Panc1 (cell line): ENCODE measurements at regions not wholly inside any gene's neighbourhood (a gene's known extent, or its start where the extent isn't known, plus 50 kb on each side); places are given as distances from the start of the nearest gene placed in this dataset.

Source experiments
- ATAC-seq: fragments of 200-7000 bp; cut with Tn5 transposase; 2 replicates; pipeline ENCODE4 v1.9.1; 2020; ENCODE audit warnings: mild to moderate bottlenecking, moderate library complexity
- BruUV-seq: library from RNA; stranded (reverse); fragments of 400-500 nt; replicated peaks from 2 replicates; lab custom pipeline; 2021; lab: Mats Ljungman, UMichigan
- CTCF ChIA-PET: fragments of 300-600 bp; sonication (Branson Sonifier 250); formaldehyde crosslinking; loops from one replicate; lab custom pipeline; 2022; ENCODE audit warnings: antibody characterized with exemption; lab: Charles Lee
- POLR2A ChIA-PET: fragments of 300-600 bp; sonication (Branson Sonifier 250); formaldehyde crosslinking; loops from one replicate; lab custom pipeline; 2022; ENCODE audit warnings: antibody characterized with exemption; lab: Charles Lee
- DNase-seq: peaks from one replicate; pipeline ENCODE4 v3.0.0-alpha.2; 2010; ENCODE audit warnings: low read depth, low spot score
- H3K27ac ChIP-seq: 2 replicates; pipeline ENCODE4 v1.5.1; 2011; ENCODE audit warnings: mild to moderate bottlenecking, low read length, inconsistent platforms
- H3K27me3 ChIP-seq: fragments of 200-500 bp; sonication (Bioruptor generic); 2 replicates; pipeline ENCODE4 v1.6.0; 2014; ENCODE audit warnings: low read length, inconsistent platforms; ENCODE audit not compliant: control insufficient read depth, insufficient read depth
- H3K36me3 ChIP-seq: fragments of 200-500 bp; sonication (Bioruptor generic); 2 replicates; pipeline ENCODE4 v1.5.1; 2014; ENCODE audit warnings: inconsistent platforms, mild to moderate bottlenecking, low read length, moderate library complexity; ENCODE audit not compliant: control insufficient read depth, insufficient read depth
- H3K4me1 ChIP-seq: 2 replicates; pipeline ENCODE4 v1.5.1; 2011; ENCODE audit warnings: inconsistent platforms, mild to moderate bottlenecking, low read length, moderate library complexity; ENCODE audit not compliant: control insufficient read depth, insufficient read depth
- H3K4me3 ChIP-seq, 2 experiments: 2 replicates each; pipeline ENCODE4 v1.5.1; 2011 to 2012; ENCODE audit warnings: low read depth in 2 of 2, low read length in 2 of 2, mild to moderate bottlenecking in 2 of 2, inconsistent platforms in 1 of 2, moderate library complexity in 1 of 2
- H3K9me3 ChIP-seq: fragments of 200-500 bp; sonication (Bioruptor generic); 2 replicates; pipeline ENCODE4 v1.5.1; 2014; ENCODE audit warnings: low read depth, mild to moderate bottlenecking, inconsistent platforms, low read length, moderate library complexity; ENCODE audit not compliant: control insufficient read depth, insufficient read depth
- CTCF ChIP-seq: fragments of 450-650 bp; IDR thresholded peaks from 2 replicates; pipeline ENCODE4 v1.5.1; 2017; ENCODE audit warnings: mild to moderate bottlenecking
- POLR2AphosphoS5 ChIP-seq: IDR thresholded peaks from 2 replicates; pipeline ENCODE4 v1.6.1; 2012; ENCODE audit warnings: mild to moderate bottlenecking, low read depth, low read length, moderate library complexity
- REST ChIP-seq, 2 experiments: IDR thresholded peaks; 2 replicates each; pipeline ENCODE4 v1.6.1; 2011 to 2012; ENCODE audit warnings: low read depth in 2 of 2, control low read depth in 1 of 2, low read length in 1 of 2, mild to moderate bottlenecking in 1 of 2, moderate library complexity in 1 of 2; ENCODE audit not compliant: insufficient read depth in 1 of 2
- SIN3A ChIP-seq: IDR thresholded peaks from 2 replicates; pipeline ENCODE4 v1.6.1; 2012; ENCODE audit warnings: low read depth, mild to moderate bottlenecking, low read length, moderate library complexity, borderline replicate concordance; ENCODE audit not compliant: insufficient read depth
- TCF7L2 ChIP-seq: IDR thresholded peaks from 2 replicates; pipeline ENCODE4 v1.6.1; 2011; ENCODE audit warnings: mild to moderate bottlenecking, low read depth, low read length, inconsistent platforms
- in situ Hi-C: cut with HindIII; loops from 2 replicates; pipeline ENCODE4 v1.10.0; 2016; ENCODE audit warnings: low sequenced_read_pairs, low pct_unique_long_range_greater_than_20kb
- intact Hi-C: fragments of 100-400 bp; cut with micrococcal nuclease; formaldehyde crosslinking; loops from one replicate; pipeline ENCODE4 v1.10.0; 2022; ENCODE audit not compliant: unreplicated experiment

- TF ChIP-seq POLR2AphosphoS5 (no peak), REST (IDR thresholded peaks at IDR 0.05; ENCODE audit: insufficient read depth in 1 of 2, low read depth in 2 of 2, low read length in 1 of 2) (no peak), SIN3A (no peak), TCF7L2 (no peak), CTCF (no peak)
These were observed 87.2 kb upstream of the POU3F1 start for GRCh38 chr1:38133756-38134155.

GRCh38 chr1:38133304-38133703 lies 86.7 kb upstream of the POU3F1 start:
- Histone ChIP-seq H3K4me3 (no peak overlapping the region), H3K36me3 (no peaks in the 10 kb centered on the region), H3K9me3 (no peaks in the 10 kb centered on the region), H3K27ac (no peak overlapping the region), H3K4me1 (peaks cover 4% of the 10 kb centered on the region), H3K27me3 (no peaks in the 10 kb centered on the region)
- intact Hi-C loops (no loop called here), in situ Hi-C loops (no loop called here)
- no TSS peak for BruUV-seq
- TF ChIP-seq SIN3A (no peak), REST (IDR thresholded peaks at IDR 0.05; ENCODE audit: insufficient read depth in 1 of 2, low read depth in 2 of 2, low read length in 1 of 2) (no peak), POLR2AphosphoS5 (no peak), TCF7L2 (no peak), CTCF (no peak)
- ChIA-PET CTCF (no interaction called here), POLR2A (no interaction called here)
- DNase-seq, result no peak
- ATAC-seq, result no peak

More at GRCh38 chr1:38133756-38134155, 87.2 kb upstream of the POU3F1 start:
- no peaks in the 10 kb centered on the region for H3K36me3 ChIP-seq
- no peak for ATAC-seq
- peaks cover 9% of the 10 kb centered on the region for H3K4me1 ChIP-seq
- H3K27me3 ChIP-seq, result no peaks in the 10 kb centered on the region
- DNase-seq, result no peak
- CTCF ChIA-PET, result no interaction called here
- no peak overlapping the region for H3K27ac ChIP-seq
- POLR2A ChIA-PET, result no interaction called here
- H3K9me3 ChIP-seq, result no peaks in the 10 kb centered on the region
- no TSS peak for BruUV-seq
- in situ Hi-C loops, result no loop called here
- no peak overlapping the region for H3K4me3 ChIP-seq
- intact Hi-C loops, result no loop called here
